Panc1 (cell line): ENCODE measurements at regions not wholly inside any gene's neighbourhood (a gene's known extent, or its start where the extent isn't known, plus 50 kb on each side); places are given as distances from the start of the nearest gene placed in this dataset.

Experiments used
- ATAC-seq: fragments of 200-7000 bp; cut with Tn5 transposase; 2 replicates; pipeline ENCODE4 v1.9.1; 2020; ENCODE audit warnings: mild to moderate bottlenecking, moderate library complexity
- BruUV-seq: library from RNA; stranded (reverse); fragments of 400-500 nt; replicated peaks from 2 replicates; lab custom pipeline; 2021; lab: Mats Ljungman, UMichigan
- CTCF ChIA-PET: fragments of 300-600 bp; sonication (Branson Sonifier 250); formaldehyde crosslinking; loops from one replicate; lab custom pipeline; 2022; ENCODE audit warnings: antibody characterized with exemption; lab: Charles Lee
- POLR2A ChIA-PET: fragments of 300-600 bp; sonication (Branson Sonifier 250); formaldehyde crosslinking; loops from one replicate; lab custom pipeline; 2022; ENCODE audit warnings: antibody characterized with exemption; lab: Charles Lee
- DNase-seq: peaks from one replicate; pipeline ENCODE4 v3.0.0-alpha.2; 2010; ENCODE audit warnings: low read depth, low spot score
- H3K27ac ChIP-seq: 2 replicates; pipeline ENCODE4 v1.5.1; 2011; ENCODE audit warnings: mild to moderate bottlenecking, low read length, inconsistent platforms
- H3K27me3 ChIP-seq: fragments of 200-500 bp; sonication (Bioruptor generic); 2 replicates; pipeline ENCODE4 v1.6.0; 2014; ENCODE audit warnings: low read length, inconsistent platforms; ENCODE audit not compliant: control insufficient read depth, insufficient read depth
- H3K36me3 ChIP-seq: fragments of 200-500 bp; sonication (Bioruptor generic); 2 replicates; pipeline ENCODE4 v1.5.1; 2014; ENCODE audit warnings: inconsistent platforms, mild to moderate bottlenecking, low read length, moderate library complexity; ENCODE audit not compliant: control insufficient read depth, insufficient read depth
- H3K4me1 ChIP-seq: 2 replicates; pipeline ENCODE4 v1.5.1; 2011; ENCODE audit warnings: inconsistent platforms, mild to moderate bottlenecking, low read length, moderate library complexity; ENCODE audit not compliant: control insufficient read depth, insufficient read depth
- H3K4me3 ChIP-seq, 2 experiments: 2 replicates each; pipeline ENCODE4 v1.5.1; 2011 to 2012; ENCODE audit warnings: low read depth in 2 of 2, low read length in 2 of 2, mild to moderate bottlenecking in 2 of 2, inconsistent platforms in 1 of 2, moderate library complexity in 1 of 2
- H3K9me3 ChIP-seq: fragments of 200-500 bp; sonication (Bioruptor generic); 2 replicates; pipeline ENCODE4 v1.5.1; 2014; ENCODE audit warnings: low read depth, mild to moderate bottlenecking, inconsistent platforms, low read length, moderate library complexity; ENCODE audit not compliant: control insufficient read depth, insufficient read depth
- POLR2AphosphoS5 ChIP-seq: IDR thresholded peaks from 2 replicates; pipeline ENCODE4 v1.6.1; 2012; ENCODE audit warnings: mild to moderate bottlenecking, low read depth, low read length, moderate library complexity
- SIN3A ChIP-seq: IDR thresholded peaks from 2 replicates; pipeline ENCODE4 v1.6.1; 2012; ENCODE audit warnings: low read depth, mild to moderate bottlenecking, low read length, moderate library complexity, borderline replicate concordance; ENCODE audit not compliant: insufficient read depth
- TCF7L2 ChIP-seq: IDR thresholded peaks from 2 replicates; pipeline ENCODE4 v1.6.1; 2011; ENCODE audit warnings: mild to moderate bottlenecking, low read depth, low read length, inconsistent platforms
- in situ Hi-C: cut with HindIII; loops from 2 replicates; pipeline ENCODE4 v1.10.0; 2016; ENCODE audit warnings: low sequenced_read_pairs, low pct_unique_long_range_greater_than_20kb
- intact Hi-C: fragments of 100-400 bp; cut with micrococcal nuclease; formaldehyde crosslinking; loops from one replicate; pipeline ENCODE4 v1.10.0; 2022; ENCODE audit not compliant: unreplicated experiment
- TF ChIP-seq, protein P1 (sequence below): fragments of 450-650 bp; IDR thresholded peaks from 2 replicates; pipeline ENCODE4 v1.5.1; 2017; ENCODE audit warnings: mild to moderate bottlenecking
- TF ChIP-seq, protein P2 (sequence below), 2 experiments: IDR thresholded peaks; 2 replicates each; pipeline ENCODE4 v1.6.1; 2011 to 2012; ENCODE audit warnings: low read depth in 2 of 2, control low read depth in 1 of 2, low read length in 1 of 2, mild to moderate bottlenecking in 1 of 2, moderate library complexity in 1 of 2; ENCODE audit not compliant: insufficient read depth in 1 of 2

DNA sequence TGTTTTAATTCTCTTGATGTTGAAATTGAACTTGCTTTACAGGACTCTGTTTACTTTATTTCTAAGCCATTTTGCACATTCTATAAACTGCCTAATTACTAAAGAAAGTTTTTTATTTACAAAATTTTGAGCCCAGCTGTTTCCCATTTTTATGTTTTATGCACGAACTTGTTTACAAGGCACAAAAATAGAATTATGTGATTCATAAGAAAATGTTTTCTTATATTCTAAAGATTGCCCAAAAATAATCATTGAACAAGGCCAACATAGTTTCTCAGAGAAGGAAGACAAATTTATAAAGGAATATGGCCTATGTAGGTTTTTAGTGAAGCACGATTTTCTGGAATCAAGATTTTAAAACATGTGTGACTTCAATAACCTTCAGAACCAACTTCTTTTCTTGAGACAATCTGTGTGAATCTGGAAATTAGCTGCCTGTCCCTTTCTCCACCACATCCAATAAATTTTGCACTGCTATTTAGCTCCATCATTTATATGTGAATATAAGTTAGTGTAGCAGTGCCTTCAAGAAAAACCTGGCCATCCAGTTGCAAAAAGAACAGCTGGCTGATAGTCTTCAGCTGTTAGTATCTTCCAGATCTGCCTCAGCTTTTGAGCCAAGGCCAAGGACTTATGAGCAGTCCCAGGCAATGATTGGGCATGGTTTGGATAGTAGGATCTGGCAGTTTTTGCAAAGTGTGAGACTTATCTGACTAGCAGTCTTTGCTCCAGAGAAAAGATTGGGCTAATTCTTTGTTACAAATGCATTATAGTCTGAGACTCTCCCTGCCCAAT lies 253.2 kb upstream of the COL3A1 start:
- Histone ChIP-seq H3K27me3 (no peaks in the 10 kb centered on the region), H3K4me1 (no peaks in the 10 kb centered on the region), H3K27ac (no peak overlapping the region), H3K4me3 (no peak overlapping the region), H3K9me3 (no peaks in the 10 kb centered on the region), H3K36me3 (no peaks in the 10 kb centered on the region)
- POLR2A ChIA-PET: no interaction called here
- no peak for TF ChIP-seq SIN3A
- TF ChIP-seq POLR2AphosphoS5: no peak
- TF ChIP-seq, protein P1, sequence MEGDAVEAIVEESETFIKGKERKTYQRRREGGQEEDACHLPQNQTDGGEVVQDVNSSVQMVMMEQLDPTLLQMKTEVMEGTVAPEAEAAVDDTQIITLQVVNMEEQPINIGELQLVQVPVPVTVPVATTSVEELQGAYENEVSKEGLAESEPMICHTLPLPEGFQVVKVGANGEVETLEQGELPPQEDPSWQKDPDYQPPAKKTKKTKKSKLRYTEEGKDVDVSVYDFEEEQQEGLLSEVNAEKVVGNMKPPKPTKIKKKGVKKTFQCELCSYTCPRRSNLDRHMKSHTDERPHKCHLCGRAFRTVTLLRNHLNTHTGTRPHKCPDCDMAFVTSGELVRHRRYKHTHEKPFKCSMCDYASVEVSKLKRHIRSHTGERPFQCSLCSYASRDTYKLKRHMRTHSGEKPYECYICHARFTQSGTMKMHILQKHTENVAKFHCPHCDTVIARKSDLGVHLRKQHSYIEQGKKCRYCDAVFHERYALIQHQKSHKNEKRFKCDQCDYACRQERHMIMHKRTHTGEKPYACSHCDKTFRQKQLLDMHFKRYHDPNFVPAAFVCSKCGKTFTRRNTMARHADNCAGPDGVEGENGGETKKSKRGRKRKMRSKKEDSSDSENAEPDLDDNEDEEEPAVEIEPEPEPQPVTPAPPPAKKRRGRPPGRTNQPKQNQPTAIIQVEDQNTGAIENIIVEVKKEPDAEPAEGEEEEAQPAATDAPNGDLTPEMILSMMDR: no peak
- TF ChIP-seq TCF7L2: no peak
- TF ChIP-seq, protein P2, sequence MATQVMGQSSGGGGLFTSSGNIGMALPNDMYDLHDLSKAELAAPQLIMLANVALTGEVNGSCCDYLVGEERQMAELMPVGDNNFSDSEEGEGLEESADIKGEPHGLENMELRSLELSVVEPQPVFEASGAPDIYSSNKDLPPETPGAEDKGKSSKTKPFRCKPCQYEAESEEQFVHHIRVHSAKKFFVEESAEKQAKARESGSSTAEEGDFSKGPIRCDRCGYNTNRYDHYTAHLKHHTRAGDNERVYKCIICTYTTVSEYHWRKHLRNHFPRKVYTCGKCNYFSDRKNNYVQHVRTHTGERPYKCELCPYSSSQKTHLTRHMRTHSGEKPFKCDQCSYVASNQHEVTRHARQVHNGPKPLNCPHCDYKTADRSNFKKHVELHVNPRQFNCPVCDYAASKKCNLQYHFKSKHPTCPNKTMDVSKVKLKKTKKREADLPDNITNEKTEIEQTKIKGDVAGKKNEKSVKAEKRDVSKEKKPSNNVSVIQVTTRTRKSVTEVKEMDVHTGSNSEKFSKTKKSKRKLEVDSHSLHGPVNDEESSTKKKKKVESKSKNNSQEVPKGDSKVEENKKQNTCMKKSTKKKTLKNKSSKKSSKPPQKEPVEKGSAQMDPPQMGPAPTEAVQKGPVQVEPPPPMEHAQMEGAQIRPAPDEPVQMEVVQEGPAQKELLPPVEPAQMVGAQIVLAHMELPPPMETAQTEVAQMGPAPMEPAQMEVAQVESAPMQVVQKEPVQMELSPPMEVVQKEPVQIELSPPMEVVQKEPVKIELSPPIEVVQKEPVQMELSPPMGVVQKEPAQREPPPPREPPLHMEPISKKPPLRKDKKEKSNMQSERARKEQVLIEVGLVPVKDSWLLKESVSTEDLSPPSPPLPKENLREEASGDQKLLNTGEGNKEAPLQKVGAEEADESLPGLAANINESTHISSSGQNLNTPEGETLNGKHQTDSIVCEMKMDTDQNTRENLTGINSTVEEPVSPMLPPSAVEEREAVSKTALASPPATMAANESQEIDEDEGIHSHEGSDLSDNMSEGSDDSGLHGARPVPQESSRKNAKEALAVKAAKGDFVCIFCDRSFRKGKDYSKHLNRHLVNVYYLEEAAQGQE (IDR thresholded peaks at IDR 0.05; ENCODE audit: insufficient read depth in 1 of 2, low read depth in 2 of 2, low read length in 1 of 2): no peak
- CTCF ChIA-PET: no interaction called here
- no TSS peak for BruUV-seq
- no peak for DNase-seq
- no peak for ATAC-seq
- intact Hi-C loops (no loop called here), in situ Hi-C loops (no loop called here)

DNA sequence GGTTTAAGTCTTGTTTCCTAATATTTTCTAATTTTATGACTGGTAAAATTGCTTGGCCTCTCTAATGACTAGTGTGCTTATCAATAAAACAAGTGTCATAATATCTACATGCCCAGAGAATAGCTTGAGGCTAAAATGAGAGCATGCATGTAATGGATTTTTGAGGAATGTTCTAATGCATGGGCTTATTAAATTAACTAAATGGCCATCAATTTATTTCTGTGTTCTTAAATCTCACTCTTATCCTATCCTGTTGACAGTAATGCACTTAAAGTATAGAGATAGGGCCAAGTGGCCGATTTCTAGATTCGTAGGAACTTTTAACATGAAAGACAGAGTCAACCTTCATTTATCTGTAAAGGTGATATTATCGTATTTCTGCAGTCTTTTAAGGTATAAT lies 252.4 kb upstream of the COL3A1 start:
- DNase-seq (no peak), ATAC-seq (no peak)
- CTCF ChIA-PET: no interaction called here
- Histone ChIP-seq H3K4me3 (no peak overlapping the region), H3K27ac (no peak overlapping the region), H3K4me1 (no peaks in the 10 kb centered on the region), H3K9me3 (no peaks in the 10 kb centered on the region), H3K36me3 (no peaks in the 10 kb centered on the region), H3K27me3 (no peaks in the 10 kb centered on the region)
- in situ Hi-C loops (no loop called here), intact Hi-C loops (no loop called here)
- POLR2A ChIA-PET: no interaction called here
- no TSS peak for BruUV-seq
- no peak for TF ChIP-seq SIN3A
- no peak for TF ChIP-seq TCF7L2
- TF ChIP-seq, protein P2 (IDR thresholded peaks at IDR 0.05; ENCODE audit: insufficient read depth in 1 of 2, low read depth in 2 of 2, low read length in 1 of 2): no peak
- no peak for TF ChIP-seq POLR2AphosphoS5
- TF ChIP-seq, protein P1: no peak
